Mammary epithelial cell (primary cell): ENCODE measurements at regions not wholly inside any gene's neighbourhood (a gene's known extent, or its start where the extent isn't known, plus 50 kb on each side); places are given as distances from the start of the nearest gene placed in this dataset.

Experiments used
- CTCF ChIP-seq, 2 donors: IDR thresholded peaks in 1 of 2; conservative IDR thresholded peaks in 1 of 2; 2 replicates each; pipeline ENCODE4 v1.5.1; 2011 to 2012; ENCODE audit warnings: inconsistent platforms in 2 of 2, low read length in 2 of 2, mild to moderate bottlenecking in 2 of 2, control low read depth in 1 of 2, low read depth in 1 of 2; ENCODE audit not compliant: insufficient read depth in 1 of 2; ENCODE audit errors: extremely low read depth in 1 of 2
- EZH2 ChIP-seq: IDR thresholded peaks from 2 replicates; pipeline ENCODE4 v1.6.1; 2012; ENCODE audit warnings: low read length, inconsistent platforms, borderline replicate concordance

DNA sequence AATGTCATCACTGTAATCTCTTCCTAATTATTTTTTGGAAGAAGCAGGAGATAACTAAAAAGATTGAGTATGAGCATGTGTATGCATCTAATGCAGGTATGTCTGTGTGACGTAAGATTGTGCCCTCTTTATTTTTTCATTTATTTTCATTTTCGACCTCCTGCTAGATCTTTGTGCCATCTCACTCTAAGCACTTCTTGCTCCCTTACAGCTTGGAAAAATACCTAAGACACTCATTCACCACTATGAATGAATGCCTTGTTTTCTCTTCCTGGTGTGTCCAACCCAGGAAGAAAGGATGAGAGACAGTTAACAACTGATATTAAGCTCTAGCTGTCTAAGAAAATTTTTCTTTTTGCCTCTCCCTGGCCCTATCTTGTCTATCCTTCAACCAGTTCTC, 76.8 kb upstream of the CISTR start:
- TF ChIP-seq CTCF (conservative IDR thresholded peaks at IDR 0.05 in 1 of 2, IDR thresholded peaks at IDR 0.05 in 1 of 2; ENCODE audit: extremely low read depth in 1 of 2, insufficient read depth in 1 of 2, low read depth in 1 of 2, low read length in 2 of 2) (no peak), EZH2 (no peak)
